ENCODE measurements at regions not wholly inside any gene's neighbourhood (a gene's known extent, or its start where the extent isn't known, plus 50 kb on each side); places are given as distances from the start of the nearest gene placed in this dataset.
A peak's percentile ranks its signal among the peaks of the same experiment; 100 is the strongest.

- no peak for DNase-seq (ENCODE audit: low spot score)
Observed at GRCh38 chr16:77555126-77555525, 120.3 kb upstream of the ADAMTS18 start.

DNA sequence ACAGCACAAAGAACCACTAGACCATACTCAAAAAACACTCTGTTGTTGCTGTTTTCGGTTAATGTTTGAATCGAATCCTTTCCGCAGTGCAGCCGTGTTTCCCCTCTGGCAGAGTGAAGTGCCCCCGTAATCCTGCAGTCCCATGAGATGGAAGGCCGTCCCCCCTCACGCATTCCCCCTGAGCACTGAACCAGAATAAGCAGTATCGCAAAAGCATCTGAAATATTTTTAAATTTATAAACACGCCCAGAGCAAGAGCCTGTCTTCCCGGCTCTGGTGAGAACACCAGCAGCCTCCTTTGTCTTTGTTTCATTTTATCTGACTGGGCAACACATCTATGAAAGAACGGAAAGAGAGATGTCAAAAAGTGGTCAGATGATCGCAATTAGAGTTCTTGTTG is 121.0 kb upstream of the ADAMTS18 start:
- DNase-seq (ENCODE audit: low spot score) = no peak

DNA sequence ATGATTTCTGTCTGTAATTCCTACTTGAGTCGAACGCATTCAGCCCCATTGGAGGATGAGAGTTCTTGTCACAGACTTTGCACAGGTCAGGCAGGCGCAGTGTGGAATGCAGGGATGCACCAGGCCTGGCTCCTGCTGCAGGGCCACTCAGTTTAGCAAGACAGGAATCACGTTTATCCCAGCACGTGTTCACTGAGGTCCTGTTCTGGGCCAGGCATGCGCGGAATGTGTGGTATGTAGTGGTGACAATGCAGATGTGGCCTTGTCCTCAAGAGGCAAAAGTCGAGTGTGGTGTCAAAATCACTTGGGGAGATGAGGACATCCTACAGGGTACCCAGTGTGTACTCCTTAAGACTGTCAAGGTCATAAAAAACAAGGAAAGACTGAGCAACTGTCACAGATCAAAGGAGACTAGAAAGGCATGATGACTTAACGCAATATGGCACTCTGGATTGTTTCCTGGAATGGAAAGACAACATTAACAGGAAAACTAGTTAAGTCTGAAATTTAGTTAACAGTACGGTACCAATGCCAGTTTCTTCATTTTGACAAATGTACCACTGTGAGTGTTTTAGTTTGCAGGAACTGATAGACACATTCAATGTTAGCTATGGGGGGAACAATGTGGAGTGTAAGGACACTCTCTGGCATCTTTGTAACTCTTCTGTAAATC is 121.5 kb upstream of the ADAMTS18 start:
- DNase-seq (ENCODE audit: low spot score) = no peak

DNA sequence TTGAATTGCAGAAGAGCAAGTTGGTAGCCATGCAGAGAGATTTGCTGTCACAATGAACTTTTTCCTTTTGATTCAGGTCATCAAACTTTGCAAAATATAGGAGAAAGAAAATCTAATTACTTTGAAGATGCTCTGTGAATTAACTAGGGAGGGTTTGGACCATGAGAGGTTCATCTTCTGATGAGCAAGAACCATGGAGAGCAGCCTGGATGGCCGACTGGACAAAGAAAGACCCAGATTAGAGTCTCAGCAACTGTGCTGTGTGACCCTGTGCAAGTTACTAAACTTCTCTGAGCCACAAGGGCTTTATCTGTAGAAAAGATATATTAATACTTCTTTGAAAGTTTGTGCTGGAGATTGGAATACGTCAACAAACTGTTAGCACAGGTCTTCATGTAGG is 122.6 kb upstream of the ADAMTS18 start:
- DNase-seq (ENCODE audit: low spot score) = no peak

DNA sequence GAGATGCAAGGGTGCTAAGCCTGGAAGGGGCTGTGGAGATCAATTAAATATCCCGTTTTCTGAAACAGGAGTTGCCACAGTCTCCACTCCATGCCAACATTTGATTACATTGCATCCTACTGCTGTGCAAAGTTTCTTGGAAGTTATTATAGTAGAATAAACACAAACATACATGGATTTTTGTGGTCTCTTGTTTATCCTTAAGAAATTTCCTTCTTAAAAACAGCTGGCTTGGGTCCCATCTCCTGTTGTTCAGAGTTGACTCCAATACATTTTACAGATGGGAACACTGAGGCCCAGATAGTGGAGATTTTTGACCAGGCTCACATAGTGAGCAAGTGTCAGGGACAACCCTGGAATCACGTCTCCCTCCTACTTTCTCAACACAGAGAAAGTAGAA is 124.0 kb upstream of the ADAMTS18 start:
- no peak for DNase-seq (ENCODE audit: low spot score)

GRCh38 chr16:77562497-77562896 is 127.7 kb upstream of the ADAMTS18 start:
- DNase-seq (ENCODE audit: low spot score) = no peak

DNA sequence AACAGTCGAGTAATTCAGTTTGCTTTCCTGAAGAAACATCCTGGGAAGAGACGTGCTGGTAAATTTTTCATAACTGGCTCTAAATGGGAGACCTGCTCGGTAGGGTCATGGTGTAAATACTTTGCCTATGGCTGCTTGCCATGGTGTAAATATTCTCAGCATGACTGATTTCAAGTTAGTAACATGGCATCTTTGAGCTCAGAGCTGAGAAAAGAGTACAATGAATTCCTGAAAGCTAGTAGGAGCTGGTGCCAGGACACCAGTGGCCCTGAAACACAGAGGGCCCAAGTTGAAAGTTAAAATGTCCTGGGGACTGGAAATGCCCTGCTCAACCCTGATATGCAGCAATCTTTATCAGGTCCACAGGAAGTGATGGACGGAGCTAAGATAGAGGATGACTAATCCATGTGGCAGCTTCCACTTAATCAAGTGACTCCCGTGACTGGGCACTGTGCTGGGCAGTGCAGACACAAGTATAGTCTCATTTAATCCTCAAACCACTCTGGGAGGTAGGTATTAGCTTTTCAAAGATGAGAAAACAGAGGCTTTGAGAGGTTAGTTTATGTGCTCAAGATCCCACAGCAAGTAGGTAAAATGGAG is 130.1 kb upstream of the ADAMTS18 start:
- no peak for DNase-seq (ENCODE audit: low spot score)

DNA sequence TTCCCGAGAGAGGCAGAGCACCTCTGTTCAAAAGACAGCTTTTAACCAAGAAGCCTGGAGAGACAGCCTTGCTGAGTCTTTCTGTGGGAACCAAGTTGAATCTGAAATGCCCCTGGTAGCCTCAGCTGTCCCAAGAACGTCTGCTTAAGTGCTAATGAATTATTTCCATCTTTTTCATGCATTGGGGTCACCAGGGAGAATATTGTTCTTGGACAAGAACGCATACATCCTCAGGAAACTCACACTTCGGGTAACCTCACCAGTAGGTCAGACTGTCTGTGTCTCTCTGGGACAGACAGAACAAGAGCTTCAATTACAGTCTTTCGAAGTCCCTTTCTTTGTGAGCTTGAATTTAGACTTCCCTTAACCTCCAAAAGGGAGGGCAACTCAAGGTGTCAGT is 134.6 kb upstream of the ADAMTS18 start:
- no peak for DNase-seq (ENCODE audit: low spot score)

- no peak for DNase-seq (ENCODE audit: low spot score)
Observed at GRCh38 chr16:77570574-77570973, 135.7 kb upstream of the ADAMTS18 start.

DNA sequence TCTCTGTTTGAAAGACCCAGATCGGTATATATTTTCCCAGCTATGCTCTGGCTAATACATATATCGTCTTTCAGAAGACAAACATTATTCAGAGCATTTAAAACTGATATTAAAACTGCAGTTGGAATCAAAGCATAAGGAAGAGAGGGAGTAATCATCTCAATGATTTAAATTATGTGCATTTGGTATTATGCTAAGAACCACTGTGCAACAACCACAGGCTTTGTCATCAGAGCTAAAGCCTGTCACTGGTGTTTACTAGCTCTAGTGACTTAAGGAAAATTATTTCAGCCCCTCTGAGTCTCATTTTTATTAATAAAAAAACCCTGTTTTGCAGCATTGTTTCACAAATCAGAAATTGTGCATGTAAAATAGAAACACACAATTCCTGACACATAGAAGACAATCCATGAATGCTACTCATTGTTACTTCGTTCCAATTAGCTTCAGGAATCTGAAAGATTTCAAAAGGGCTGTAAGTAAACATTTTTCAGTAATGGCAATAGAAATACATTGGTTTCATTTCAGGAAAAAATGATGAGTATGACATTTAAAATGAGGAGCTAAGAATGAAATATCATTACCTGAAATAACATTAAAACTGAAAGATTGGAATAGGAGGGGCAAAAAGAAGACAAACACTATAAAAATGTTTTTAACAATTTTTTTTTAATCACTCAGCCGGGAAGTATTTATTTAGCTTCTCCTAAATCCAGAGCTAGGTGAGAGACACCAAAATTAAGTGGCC is 136.5 kb upstream of the ADAMTS18 start:
- DNase-seq (ENCODE audit: low spot score) = no peak

GRCh38 chr16:77574867-77575624 is 140.2 kb upstream of the ADAMTS18 start:
- no peak for DNase-seq (ENCODE audit: low spot score)

DNA sequence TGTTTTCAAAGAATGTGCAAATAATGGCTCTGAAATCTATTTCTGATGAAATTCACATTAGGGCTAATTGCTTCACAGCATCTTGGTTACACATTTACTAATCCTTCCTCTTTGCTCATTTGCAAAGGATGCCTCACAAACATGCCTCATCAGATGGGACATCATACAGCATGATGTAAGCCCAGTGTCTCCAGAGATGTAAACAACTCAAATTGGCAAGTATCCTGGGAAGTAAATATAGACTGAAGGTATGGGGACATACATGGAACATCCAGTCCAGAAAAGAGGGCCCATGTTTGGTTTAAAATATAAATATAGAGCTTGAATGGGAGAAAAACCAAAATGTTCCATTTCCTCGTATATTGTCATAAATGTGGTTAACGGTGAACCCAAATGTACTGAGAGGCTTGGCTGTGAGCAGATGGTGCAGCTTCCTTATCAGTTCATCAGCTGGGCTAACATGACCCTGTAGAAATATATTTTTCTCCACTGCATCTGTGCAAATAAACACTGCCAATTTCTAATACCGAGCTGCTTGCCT is 142.9 kb upstream of the NUDT7 start:
- DNase-seq (ENCODE audit: low spot score) = no peak

DNA sequence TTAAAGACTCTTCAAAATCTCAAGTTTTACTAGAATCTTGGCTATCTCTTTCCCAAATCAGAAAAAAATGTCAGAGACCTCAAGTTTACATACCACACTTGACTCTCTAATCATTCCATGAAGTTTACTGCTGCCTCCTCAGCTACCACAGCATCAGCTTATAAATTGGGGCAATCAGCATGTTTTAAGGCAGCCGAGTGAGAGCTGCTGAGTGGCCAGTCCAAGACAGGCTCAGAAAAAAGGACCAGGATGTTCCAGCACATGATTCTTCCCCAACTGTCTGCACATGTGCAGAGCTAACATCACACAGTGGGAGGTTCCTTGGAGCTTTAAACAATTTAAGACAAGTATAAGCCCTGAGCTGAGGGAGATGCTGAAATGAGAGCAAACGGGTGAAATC is 140.6 kb upstream of the NUDT7 start:
- DNase-seq (ENCODE audit: low spot score) = no peak

DNA sequence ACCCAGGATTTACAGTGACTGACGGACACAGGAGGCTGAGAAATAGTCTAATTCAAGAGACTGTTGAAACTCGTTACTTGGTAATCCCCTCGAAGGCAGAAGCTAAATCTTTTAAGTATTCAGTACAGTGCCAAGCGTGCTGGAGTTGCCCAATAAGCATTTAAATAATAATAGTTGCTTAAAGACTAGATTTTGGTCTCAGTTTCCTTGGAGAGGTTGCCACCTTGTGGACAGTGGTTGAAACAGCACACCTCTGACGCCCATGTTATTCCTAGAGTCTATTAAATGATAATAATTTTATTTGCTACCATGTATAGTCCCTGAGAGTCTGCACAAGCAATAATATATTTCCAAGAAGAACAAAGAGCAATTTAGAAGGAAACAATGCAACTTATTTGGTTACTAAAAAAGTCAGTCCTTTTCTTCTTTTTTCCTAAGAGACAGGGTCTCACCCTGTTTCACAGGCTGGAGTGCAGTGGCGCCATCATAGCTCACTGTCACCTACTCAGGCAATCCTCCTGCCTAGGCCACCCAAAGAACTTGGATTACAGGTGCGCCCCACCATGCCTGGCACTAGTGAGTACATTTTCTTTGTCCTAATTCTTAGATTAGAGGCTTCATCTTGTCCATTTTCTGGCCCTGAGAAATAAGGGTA is 138.0 kb upstream of the NUDT7 start:
- peak; percentile 19 for DNase-seq (ENCODE audit: low spot score)

GRCh38 chr16:77585379-77586251 is 136.7 kb upstream of the NUDT7 start:
- no peak for DNase-seq (ENCODE audit: low spot score)

DNA sequence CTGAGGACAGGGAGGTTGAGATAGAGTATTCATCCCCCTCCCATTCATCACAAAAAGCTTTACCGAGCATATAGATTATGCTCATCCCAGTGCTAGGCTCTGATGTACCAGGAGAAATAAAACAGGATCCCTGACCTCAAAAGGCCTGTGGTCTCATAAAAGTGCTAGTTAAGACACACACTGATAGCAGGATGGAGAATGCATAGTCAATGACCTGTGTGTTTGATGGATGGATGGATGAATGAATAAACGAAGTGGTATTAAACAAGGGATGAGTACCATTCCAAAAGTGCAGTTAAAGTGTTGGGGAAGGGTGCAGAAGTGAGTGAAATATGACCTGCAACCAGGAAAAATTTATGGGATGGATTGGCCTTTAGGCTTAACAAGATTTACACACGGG is 133.9 kb upstream of the NUDT7 start:
- DNase-seq (ENCODE audit: low spot score) = no peak

- DNase-seq (ENCODE audit: low spot score) = no peak
Observed at GRCh38 chr16:77589071-77589765, 133.1 kb upstream of the NUDT7 start.

- DNase-seq (ENCODE audit: low spot score) = no peak
Observed at GRCh38 chr16:77590707-77591106, 131.6 kb upstream of the NUDT7 start.

DNA sequence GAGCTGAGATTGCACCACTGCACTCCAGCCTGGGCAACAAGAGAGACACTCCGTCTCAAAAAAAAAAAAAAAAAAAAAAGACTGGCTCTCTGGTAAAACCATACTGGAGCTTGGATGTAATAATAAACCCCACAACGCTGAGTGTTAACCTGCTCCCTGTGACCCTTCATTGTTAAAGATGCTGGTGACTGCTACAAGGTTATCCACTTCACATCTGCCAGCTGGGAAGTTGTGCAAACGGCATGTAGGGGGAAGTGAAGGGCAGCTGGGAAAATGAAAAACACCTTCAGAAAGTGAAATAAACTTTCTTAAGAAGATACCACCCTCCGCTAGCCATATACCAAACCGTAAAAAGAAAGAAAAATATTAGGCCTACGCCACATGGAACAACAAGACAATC is 131.0 kb upstream of the NUDT7 start:
- DNase-seq (ENCODE audit: low spot score) = no peak

DNA sequence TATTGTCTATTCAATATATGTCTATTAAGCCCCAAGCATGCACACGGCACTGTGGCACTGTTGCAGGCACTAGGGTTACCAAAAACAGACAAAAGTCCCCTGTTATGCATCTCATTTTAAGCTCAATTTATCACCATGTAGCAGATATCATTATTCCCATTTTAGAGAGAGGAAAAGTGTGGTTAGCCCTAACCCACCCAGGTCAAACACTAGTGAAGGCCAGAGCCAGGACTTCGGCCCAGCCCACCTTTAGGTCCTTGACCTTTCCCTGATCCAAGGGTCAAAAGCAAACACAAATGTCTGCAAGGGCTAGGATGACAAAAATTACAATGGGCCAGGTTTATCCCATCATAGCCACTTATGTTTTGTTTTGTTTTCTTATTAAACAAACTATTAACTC is 130.3 kb upstream of the NUDT7 start:
- no peak for DNase-seq (ENCODE audit: low spot score)

Data from CD4-positive, alpha-beta T cell treated with Interleukin-6 at 100 ng/mL for 8 hours (primary cell).